ENCODE measurements at regions not wholly inside any gene's neighbourhood (a gene's known extent, or its start where the extent isn't known, plus 50 kb on each side); places are given as distances from the start of the nearest gene placed in this dataset.

DNA sequence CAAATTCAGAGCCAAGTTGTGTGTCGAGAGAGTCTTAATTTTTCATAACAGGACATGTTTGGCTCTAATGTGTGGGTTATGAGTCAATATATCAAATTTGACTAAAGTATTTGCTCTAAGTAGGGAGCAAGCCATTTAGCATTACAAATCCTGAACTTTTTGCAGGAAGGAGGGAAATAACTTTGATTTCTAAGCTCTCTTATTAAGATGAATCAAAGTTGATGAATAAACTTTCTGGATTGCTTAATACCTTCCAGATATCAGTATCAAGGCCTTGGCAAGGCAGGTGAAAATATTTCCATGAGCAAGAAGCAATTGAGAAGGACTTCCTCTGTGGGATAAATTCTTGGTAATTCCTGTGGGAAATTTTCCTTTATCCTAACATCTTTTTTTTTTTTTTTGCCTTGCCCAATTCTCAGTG lies 258.8 kb downstream of the AHR start:
- peak overlapping the region in 2 of 4 donors; percentile 5 to 10 for H3K27ac ChIP-seq
- no peaks in the 10 kb centered on the region for H3K27me3 ChIP-seq
- in situ Hi-C loops (cut with MboI; ENCODE audit: low pct_ligation_motif_present in 1 of 4, low pct_unique_long_range_greater_than_20kb in 1 of 4, low sequenced_read_pairs in 3 of 4) (no loop called here), intact Hi-C loops (cut with DNase I; ENCODE audit: low total_unique reads) (no loop called here)
- DNase-seq = no peak
- no peaks in the 10 kb centered on the region for H3K36me3 ChIP-seq
- 65 to 91% methylated on average over 1 of the region's 1 CpG for WGBS, 2 donors (ENCODE audit: low coverage in 1 of 2)
- TF ChIP-seq POLR2A (IDR thresholded peaks at IDR 0.05) = no peak
- no peak for TF ChIP-seq POLR2AphosphoS5 (IDR thresholded peaks at IDR 0.05)
- TF ChIP-seq, protein P1, sequence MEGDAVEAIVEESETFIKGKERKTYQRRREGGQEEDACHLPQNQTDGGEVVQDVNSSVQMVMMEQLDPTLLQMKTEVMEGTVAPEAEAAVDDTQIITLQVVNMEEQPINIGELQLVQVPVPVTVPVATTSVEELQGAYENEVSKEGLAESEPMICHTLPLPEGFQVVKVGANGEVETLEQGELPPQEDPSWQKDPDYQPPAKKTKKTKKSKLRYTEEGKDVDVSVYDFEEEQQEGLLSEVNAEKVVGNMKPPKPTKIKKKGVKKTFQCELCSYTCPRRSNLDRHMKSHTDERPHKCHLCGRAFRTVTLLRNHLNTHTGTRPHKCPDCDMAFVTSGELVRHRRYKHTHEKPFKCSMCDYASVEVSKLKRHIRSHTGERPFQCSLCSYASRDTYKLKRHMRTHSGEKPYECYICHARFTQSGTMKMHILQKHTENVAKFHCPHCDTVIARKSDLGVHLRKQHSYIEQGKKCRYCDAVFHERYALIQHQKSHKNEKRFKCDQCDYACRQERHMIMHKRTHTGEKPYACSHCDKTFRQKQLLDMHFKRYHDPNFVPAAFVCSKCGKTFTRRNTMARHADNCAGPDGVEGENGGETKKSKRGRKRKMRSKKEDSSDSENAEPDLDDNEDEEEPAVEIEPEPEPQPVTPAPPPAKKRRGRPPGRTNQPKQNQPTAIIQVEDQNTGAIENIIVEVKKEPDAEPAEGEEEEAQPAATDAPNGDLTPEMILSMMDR (IDR thresholded peaks at IDR 0.05) = no peak
- no peak for TF ChIP-seq EP300 (IDR thresholded peaks at IDR 0.05; ENCODE audit: low read depth)
- no peaks in the 10 kb centered on the region for H3K9me3 ChIP-seq
- H3K4me3 ChIP-seq = no peak overlapping the region
- H3K4me1 ChIP-seq = peaks cover 6 to 37% (median 24%) of the 10 kb centered on the region in 4 donors

DNA sequence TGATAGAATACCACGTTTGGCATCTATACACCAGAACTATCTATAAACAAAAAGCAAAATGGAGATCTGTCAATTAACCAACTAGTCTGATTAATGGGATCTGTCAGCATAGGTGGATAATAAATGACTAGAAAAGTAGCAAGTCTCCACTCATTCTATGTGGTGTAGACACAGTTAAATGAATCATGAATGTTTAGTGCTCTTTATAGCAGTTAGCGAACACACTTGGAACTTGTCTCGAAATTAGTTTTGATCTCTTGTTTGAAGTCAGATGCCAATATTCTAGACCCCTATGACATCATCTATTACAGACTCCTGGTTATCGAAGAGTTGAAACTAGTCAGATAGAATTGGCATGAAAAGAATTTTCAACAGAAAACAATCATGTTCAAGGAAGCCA lies 259.7 kb downstream of the AHR start:
- TF ChIP-seq, protein P1 (IDR thresholded peaks at IDR 0.05) = no peak
- TF ChIP-seq POLR2AphosphoS5 (IDR thresholded peaks at IDR 0.05) (no peak), EP300 (IDR thresholded peaks at IDR 0.05; ENCODE audit: low read depth) (no peak), POLR2A (IDR thresholded peaks at IDR 0.05) (no peak)
- WGBS, 2 donors (ENCODE audit: low coverage in 1 of 2) = 33 to 44% methylated on average over 4 of the region's 4 CpGs
- in situ Hi-C loops (cut with MboI; ENCODE audit: low pct_ligation_motif_present in 1 of 4, low pct_unique_long_range_greater_than_20kb in 1 of 4, low sequenced_read_pairs in 3 of 4) = no loop called here

DNA sequence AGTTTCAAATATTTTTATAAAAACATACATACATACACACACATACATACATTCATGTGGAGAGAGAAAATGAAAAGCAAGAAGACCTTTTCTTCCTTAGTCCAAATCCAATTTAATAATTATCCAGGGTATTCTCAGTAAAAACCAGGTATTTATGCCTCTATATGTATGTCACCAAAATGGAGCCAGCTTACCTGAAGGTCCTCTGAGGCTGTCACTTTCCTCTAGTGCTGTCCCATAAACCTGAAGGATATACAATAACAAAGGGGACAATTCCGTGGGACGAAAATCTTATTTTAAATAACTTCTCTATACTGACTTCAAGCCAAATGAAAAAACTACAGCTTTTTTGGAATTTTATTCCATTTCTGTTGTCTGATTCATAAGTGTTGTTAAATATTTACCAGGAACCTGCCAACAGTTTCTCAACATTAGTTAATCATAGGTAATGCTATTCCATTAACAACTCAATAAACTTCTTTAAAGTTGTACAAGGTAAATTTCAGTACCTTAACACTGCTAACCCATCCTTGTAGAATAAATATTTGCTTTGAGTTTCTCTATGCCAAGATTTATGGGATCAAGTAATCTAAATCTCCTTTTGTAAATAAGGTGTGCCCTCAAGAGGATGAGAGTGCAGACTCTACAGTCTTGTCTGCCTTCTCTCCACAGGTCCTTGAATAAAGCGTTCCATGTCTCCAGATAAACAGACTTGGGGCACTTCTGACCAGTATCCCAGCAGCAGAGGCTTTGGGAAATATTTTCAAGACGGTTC lies 260.3 kb downstream of the AHR start:
- Histone ChIP-seq H3K27me3 (no peaks in the 10 kb centered on the region), H3K4me3 (no peak overlapping the region), H3K27ac (peak overlapping the region; percentile 51 to 65 (median 56)), H3K4me1 (peaks cover 6 to 37% (median 24%) of the 10 kb centered on the region in 4 donors), H3K36me3 (no peaks in the 10 kb centered on the region), H3K9me3 (no peaks in the 10 kb centered on the region)
- no peak for TF ChIP-seq POLR2A (IDR thresholded peaks at IDR 0.05)
- no peak for TF ChIP-seq EP300 (IDR thresholded peaks at IDR 0.05; ENCODE audit: low read depth)
- TF ChIP-seq POLR2AphosphoS5 (IDR thresholded peaks at IDR 0.05) = peak in 1 of 3 donors; percentile 30
- TF ChIP-seq, protein P1 (IDR thresholded peaks at IDR 0.05) = no peak
- in situ Hi-C loops (cut with MboI; ENCODE audit: low pct_ligation_motif_present in 1 of 4, low pct_unique_long_range_greater_than_20kb in 1 of 4, low sequenced_read_pairs in 3 of 4) (no loop called here), intact Hi-C loops (cut with DNase I; ENCODE audit: low total_unique reads) (no loop called here)
- WGBS, 2 donors (ENCODE audit: low coverage in 1 of 2) = 40 to 43% methylated on average over 4 of the region's 4 CpGs
- DNase-seq = peak; percentile 11

More for the DNA sequence above, 259.7 kb downstream of the AHR start:
- Histone ChIP-seq H3K4me3 (no peak overlapping the region), H3K9me3 (no peaks in the 10 kb centered on the region), H3K36me3 (no peaks in the 10 kb centered on the region), H3K27me3 (no peaks in the 10 kb centered on the region), H3K4me1 (peaks cover 6 to 37% (median 24%) of the 10 kb centered on the region in 4 donors), H3K27ac (peak overlapping the region; percentile 51 to 65 (median 56))
- no peak for DNase-seq
- intact Hi-C loops (cut with DNase I; ENCODE audit: low total_unique reads) = no loop called here

DNA sequence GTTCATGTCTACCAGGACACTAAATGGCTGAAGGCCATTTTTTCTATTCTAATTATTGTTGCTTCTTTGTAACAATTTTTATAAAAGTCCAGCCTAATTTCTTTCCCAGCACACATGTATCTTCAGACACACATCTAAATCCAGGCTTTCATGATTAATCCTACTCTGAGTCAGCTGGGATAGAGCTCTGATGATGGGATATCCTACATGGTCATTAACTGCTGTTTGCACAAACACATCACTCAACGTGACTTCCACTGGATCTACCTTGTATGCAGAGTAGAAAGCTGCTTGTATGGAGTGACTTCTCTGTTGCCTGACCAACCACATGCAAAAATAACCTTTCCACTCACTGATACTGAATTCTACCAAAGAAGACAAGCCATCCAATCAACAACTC lies 260.9 kb downstream of the AHR start:
- H3K27ac ChIP-seq = peak overlapping the region; percentile 44 to 65 (median 56)
- intact Hi-C loops (cut with DNase I; ENCODE audit: low total_unique reads) = no loop called here
- WGBS, 2 donors (ENCODE audit: low coverage in 1 of 2) = 17 to 28% methylated on average over 1 of the region's 1 CpG
- H3K9me3 ChIP-seq = no peaks in the 10 kb centered on the region
- in situ Hi-C loops (cut with MboI; ENCODE audit: low pct_ligation_motif_present in 1 of 4, low pct_unique_long_range_greater_than_20kb in 1 of 4, low sequenced_read_pairs in 3 of 4) = no loop called here
- no peaks in the 10 kb centered on the region for H3K36me3 ChIP-seq
- H3K4me1 ChIP-seq = peaks cover 6 to 37% (median 24%) of the 10 kb centered on the region in 4 donors
- TF ChIP-seq, protein P1 (IDR thresholded peaks at IDR 0.05) = no peak
- no peak for TF ChIP-seq POLR2AphosphoS5 (IDR thresholded peaks at IDR 0.05)
- TF ChIP-seq EP300 (IDR thresholded peaks at IDR 0.05; ENCODE audit: low read depth) = no peak
- TF ChIP-seq POLR2A (IDR thresholded peaks at IDR 0.05) = no peak
- H3K4me3 ChIP-seq = no peak overlapping the region
- H3K27me3 ChIP-seq = no peaks in the 10 kb centered on the region
- no peak for DNase-seq
